A673 (cell line): ENCODE measurements at regions not wholly inside any gene's neighbourhood (a gene's known extent, or its start where the extent isn't known, plus 50 kb on each side); places are given as distances from the start of the nearest gene placed in this dataset.

Experiments used
- BruUV-seq: library from RNA; stranded (reverse); fragments of 400-500 nt; replicated peaks from 2 replicates; lab custom pipeline; 2021; lab: Mats Ljungman, UMichigan
- CTCF ChIA-PET: fragments of 300-600 bp; sonication (Branson Sonifier 250); formaldehyde crosslinking; loops from one replicate; lab custom pipeline; 2022; ENCODE audit warnings: antibody characterized with exemption; lab: Charles Lee
- POLR2A ChIA-PET: fragments of 300-600 bp; sonication (Branson Sonifier 250); formaldehyde crosslinking; loops from one replicate; lab custom pipeline; 2022; ENCODE audit warnings: antibody characterized with exemption; ENCODE audit not compliant: low non-redundant PET; lab: Charles Lee
- DNase-seq: peaks from one replicate; pipeline ENCODE4 v3.0.0-alpha.2; 2015; ENCODE audit warnings: low spot score
- H3K27ac ChIP-seq: fragments of 200-600 bp; sonication (generic); 2 replicates; pipeline ENCODE4 v1.5.1; 2016; ENCODE audit warnings: mixed run types, low read depth, mild to moderate bottlenecking, mixed read lengths, antibody characterized with exemption, low read length; ENCODE audit not compliant: poor library complexity, severe bottlenecking
- H3K27me3 ChIP-seq: fragments of 200-600 bp; sonication (generic); replicated peaks from 2 replicates; pipeline ENCODE4 v1.6.1; 2017; ENCODE audit warnings: mixed run types, low read depth, mild to moderate bottlenecking, mixed read lengths, antibody characterized with exemption, low read length; ENCODE audit not compliant: insufficient read depth, poor library complexity
- H3K36me3 ChIP-seq: fragments of 200-600 bp; sonication (generic); 2 replicates; pipeline ENCODE4 v1.6.1; 2016; ENCODE audit warnings: mixed run types, mild to moderate bottlenecking, mixed read lengths, antibody characterized with exemption, low read length; ENCODE audit not compliant: insufficient read depth, poor library complexity, severe bottlenecking
- H3K4me1 ChIP-seq: fragments of 200-600 bp; sonication (generic); 2 replicates; pipeline ENCODE4 v1.6.1; 2017; ENCODE audit warnings: mixed run types, mild to moderate bottlenecking, mixed read lengths, antibody characterized with exemption, low read length; ENCODE audit not compliant: insufficient read depth, poor library complexity, severe bottlenecking
- H3K4me3 ChIP-seq: fragments of 200-600 bp; sonication (generic); 2 replicates; pipeline ENCODE4 v1.5.1; 2016; ENCODE audit warnings: low read depth, mixed run types, mild to moderate bottlenecking, mixed read lengths, low read length; ENCODE audit not compliant: poor library complexity, severe bottlenecking
- H3K9me3 ChIP-seq: fragments of 200-600 bp; sonication (generic); 2 replicates; pipeline ENCODE4 v1.6.1; 2016; ENCODE audit warnings: mixed run types, low read depth, mild to moderate bottlenecking, mixed read lengths, antibody characterized with exemption, low read length; ENCODE audit not compliant: poor library complexity, severe bottlenecking
- EZH2 ChIP-seq: fragments of 200-600 bp; sonication (generic); IDR thresholded peaks from 2 replicates; pipeline ENCODE4 v1.6.1; 2017; ENCODE audit warnings: borderline replicate concordance, low read depth, mild to moderate bottlenecking, mixed read lengths, antibody characterized with exemption, low read length; ENCODE audit not compliant: poor library complexity, severe bottlenecking
- intact Hi-C: fragments of 100-400 bp; cut with micrococcal nuclease; formaldehyde crosslinking; loops from one replicate; pipeline ENCODE4 v1.10.0; 2022; ENCODE audit not compliant: unreplicated experiment
- TF ChIP-seq, protein P1 (sequence below): fragments of 300-800, 200-600 bp; sonication (generic); conservative IDR thresholded peaks from 2 replicates; pipeline ENCODE4 v1.5.1; 2017; ENCODE audit warnings: low read depth, mild to moderate bottlenecking, antibody characterized with exemption, low read length, moderate library complexity, mixed read lengths

DNA sequence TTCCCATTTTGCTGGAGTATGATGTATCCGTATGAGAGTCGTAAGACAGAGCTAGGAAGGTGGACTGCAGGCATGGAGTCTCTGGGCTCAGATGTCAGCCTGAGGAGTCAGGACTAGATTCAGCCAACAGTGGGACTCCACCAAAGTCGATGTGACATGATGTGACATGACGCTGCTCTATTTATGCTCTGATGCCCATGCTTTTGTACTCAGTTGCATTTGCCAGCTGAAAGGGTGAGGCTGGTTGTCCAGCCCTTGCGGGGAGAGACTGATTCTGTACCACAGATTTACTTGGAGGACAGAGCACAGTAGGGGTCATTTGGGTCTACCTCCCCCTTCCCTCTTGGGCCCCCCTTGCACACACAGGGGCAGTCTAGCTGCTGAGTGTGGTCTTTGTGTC, 88.5 kb upstream of the ATG10 start:
- TF ChIP-seq, protein P1, sequence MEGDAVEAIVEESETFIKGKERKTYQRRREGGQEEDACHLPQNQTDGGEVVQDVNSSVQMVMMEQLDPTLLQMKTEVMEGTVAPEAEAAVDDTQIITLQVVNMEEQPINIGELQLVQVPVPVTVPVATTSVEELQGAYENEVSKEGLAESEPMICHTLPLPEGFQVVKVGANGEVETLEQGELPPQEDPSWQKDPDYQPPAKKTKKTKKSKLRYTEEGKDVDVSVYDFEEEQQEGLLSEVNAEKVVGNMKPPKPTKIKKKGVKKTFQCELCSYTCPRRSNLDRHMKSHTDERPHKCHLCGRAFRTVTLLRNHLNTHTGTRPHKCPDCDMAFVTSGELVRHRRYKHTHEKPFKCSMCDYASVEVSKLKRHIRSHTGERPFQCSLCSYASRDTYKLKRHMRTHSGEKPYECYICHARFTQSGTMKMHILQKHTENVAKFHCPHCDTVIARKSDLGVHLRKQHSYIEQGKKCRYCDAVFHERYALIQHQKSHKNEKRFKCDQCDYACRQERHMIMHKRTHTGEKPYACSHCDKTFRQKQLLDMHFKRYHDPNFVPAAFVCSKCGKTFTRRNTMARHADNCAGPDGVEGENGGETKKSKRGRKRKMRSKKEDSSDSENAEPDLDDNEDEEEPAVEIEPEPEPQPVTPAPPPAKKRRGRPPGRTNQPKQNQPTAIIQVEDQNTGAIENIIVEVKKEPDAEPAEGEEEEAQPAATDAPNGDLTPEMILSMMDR = no peak
- no peak for TF ChIP-seq EZH2
- no peak for DNase-seq
- BruUV-seq = no TSS peak
- H3K4me1 ChIP-seq = no peaks in the 10 kb centered on the region
- ChIA-PET POLR2A (no interaction called here), CTCF (no interaction called here)
- H3K36me3 ChIP-seq = no peaks in the 10 kb centered on the region
- no peak overlapping the region for H3K4me3 ChIP-seq
- intact Hi-C loops = no loop called here
- no peaks in the 10 kb centered on the region for H3K27me3 ChIP-seq
- no peaks in the 10 kb centered on the region for H3K9me3 ChIP-seq
- no peak overlapping the region for H3K27ac ChIP-seq

DNA sequence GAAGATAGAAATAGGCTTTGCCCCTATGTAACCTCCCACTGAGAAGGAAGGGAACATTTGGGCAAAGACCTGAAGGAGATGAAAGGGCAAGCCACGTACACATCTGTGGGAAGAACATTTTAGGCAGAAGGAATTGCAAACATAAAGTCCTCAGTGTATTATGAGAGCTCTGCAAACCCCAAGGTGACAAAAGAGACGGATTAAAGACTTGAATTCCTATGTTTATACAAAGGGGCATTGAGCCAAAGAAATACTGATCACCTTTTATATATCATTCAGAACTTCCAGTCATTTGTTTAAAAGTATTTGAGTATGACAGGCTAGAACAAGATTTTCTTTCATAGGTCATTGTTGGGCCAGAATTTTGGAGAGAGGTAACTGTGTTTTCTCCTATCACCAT, 90.2 kb upstream of the ATG10 start:
- BruUV-seq = no TSS peak
- POLR2A ChIA-PET = no interaction called here
- no peak overlapping the region for H3K4me3 ChIP-seq

DNA sequence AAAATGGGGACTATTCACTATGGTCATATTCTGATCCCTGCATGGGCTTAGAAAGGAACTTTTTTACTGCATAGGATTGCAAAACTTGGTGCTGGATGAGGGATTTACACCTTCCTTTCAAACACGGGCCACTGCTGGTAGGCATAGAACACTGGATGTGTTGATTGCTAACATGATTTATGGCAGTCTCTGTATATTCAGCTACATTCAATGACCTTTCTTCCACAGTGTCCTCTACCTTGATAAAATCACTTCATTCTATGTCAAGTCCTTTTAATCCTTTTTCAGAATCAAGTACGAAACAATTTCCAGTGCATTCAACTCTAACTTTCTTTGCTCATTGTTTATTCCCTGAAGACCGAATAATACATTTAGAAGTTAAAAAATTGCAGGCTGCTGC, 91.9 kb upstream of the ATG10 start:
- no peak for DNase-seq
- H3K4me3 ChIP-seq = no peak overlapping the region
- no peaks in the 10 kb centered on the region for H3K4me1 ChIP-seq
- H3K27ac ChIP-seq = no peak overlapping the region
- intact Hi-C loops = no loop called here
- POLR2A ChIA-PET = no interaction called here
- H3K36me3 ChIP-seq = no peaks in the 10 kb centered on the region
- TF ChIP-seq, protein P1 = no peak
- no peak for TF ChIP-seq EZH2
- BruUV-seq = no TSS peak
- H3K27me3 ChIP-seq = no peaks in the 10 kb centered on the region
- H3K9me3 ChIP-seq = no peaks in the 10 kb centered on the region
- CTCF ChIA-PET = no interaction called here

More for the DNA sequence above, 90.2 kb upstream of the ATG10 start:
- Histone ChIP-seq H3K4me1 (no peaks in the 10 kb centered on the region), H3K36me3 (no peaks in the 10 kb centered on the region), H3K27ac (no peak overlapping the region), H3K27me3 (no peaks in the 10 kb centered on the region), H3K9me3 (no peaks in the 10 kb centered on the region)
- CTCF ChIA-PET = no interaction called here
- no peak for TF ChIP-seq EZH2
- TF ChIP-seq, protein P1 = no peak
- DNase-seq = no peak
- intact Hi-C loops = no loop called here
